NT2/D1 (cell line): ENCODE measurements at regions not wholly inside any gene's neighbourhood (a gene's known extent, or its start where the extent isn't known, plus 50 kb on each side); places are given as distances from the start of the nearest gene placed in this dataset.

Source experiments
- YY1 ChIP-seq: IDR thresholded peaks from 2 replicates; pipeline ENCODE4 v1.6.1; 2011; ENCODE audit not compliant: insufficient read length, insufficient read depth
- ZNF274 ChIP-seq: IDR thresholded peaks from 2 replicates; pipeline ENCODE4 v1.6.1; 2011; ENCODE audit warnings: mild to moderate bottlenecking, low read depth, low read length

- TF ChIP-seq ZNF274 (no peak), YY1 (no peak)
These were observed 307.0 kb upstream of the PTBP2 start for GRCh38 chr1:96414598-96414997.
